HCT116 (cell line): ENCODE measurements at regions not wholly inside any gene's neighbourhood (a gene's known extent, or its start where the extent isn't known, plus 50 kb on each side); places are given as distances from the start of the nearest gene placed in this dataset.

ENCODE experiments used
- CTCF ChIP-seq, 3 experiments: fragments of 200-600 bp in 1 of 3; sonication (generic) in 1 of 3; IDR thresholded peaks in 2 of 3; conservative IDR thresholded peaks in 1 of 3; 2 replicates each; pipeline ENCODE4 v1.5.1; 2012 to 2017; ENCODE audit warnings: low read depth in 2 of 3, low read length in 2 of 3, antibody characterized with exemption in 1 of 3, borderline replicate concordance in 1 of 3, control low read depth in 1 of 3, mild to moderate bottlenecking in 1 of 3, mixed read lengths in 1 of 3, mixed run types in 1 of 3, moderate library complexity in 1 of 3; ENCODE audit not compliant: insufficient read depth in 1 of 3
- EZH2 ChIP-seq: fragments of 200-600 bp; sonication (generic); IDR thresholded peaks from 2 replicates; pipeline ENCODE4 v1.6.1; 2017; ENCODE audit warnings: antibody characterized with exemption, mixed run types
- JUND ChIP-seq: IDR thresholded peaks from 2 replicates; pipeline ENCODE4 v1.6.1; 2012
- POLR2A ChIP-seq: IDR thresholded peaks from 2 replicates; pipeline ENCODE4 v1.7.0; 2011; ENCODE audit warnings: borderline replicate concordance; ENCODE audit not compliant: insufficient read depth, insufficient read length; ENCODE audit errors: extremely low read depth
- POLR2AphosphoS5 ChIP-seq: IDR thresholded peaks from 2 replicates; pipeline ENCODE4 v1.6.1; 2011; ENCODE audit warnings: mild to moderate bottlenecking, low read depth, low read length, moderate library complexity
- REST ChIP-seq: IDR thresholded peaks from 2 replicates; pipeline ENCODE4 v1.6.1; 2012; ENCODE audit warnings: low read depth
- YY1 ChIP-seq: IDR thresholded peaks from 2 replicates; pipeline ENCODE4 v1.6.1; 2011; ENCODE audit warnings: low read length, low read depth, moderate library complexity, mild to moderate bottlenecking; ENCODE audit not compliant: insufficient replicate concordance; ENCODE audit errors: extremely low read depth
- ZFX ChIP-seq: fragments of 450-650 bp; IDR thresholded peaks from 2 replicates; pipeline ENCODE4 v1.6.1; 2017

- no peak for TF ChIP-seq REST
- TF ChIP-seq CTCF (IDR thresholded peaks at IDR 0.05 in 2 of 3, conservative IDR thresholded peaks at IDR 0.05 in 1 of 3; ENCODE audit: borderline replicate concordance in 1 of 3, insufficient read depth in 1 of 3, low read depth in 2 of 3, low read length in 2 of 3): no peak
- no peak for TF ChIP-seq JUND
- TF ChIP-seq POLR2A: no peak
- TF ChIP-seq EZH2: no peak
- no peak for TF ChIP-seq ZFX
- TF ChIP-seq POLR2AphosphoS5: no peak
- TF ChIP-seq YY1: no peak
Measured at GRCh38 chr2:15789381-15790062, 150.8 kb upstream of the MYCN start.
